HUES6 (cell line): ENCODE measurements at regions not wholly inside any gene's neighbourhood (a gene's known extent, or its start where the extent isn't known, plus 50 kb on each side); places are given as distances from the start of the nearest gene placed in this dataset.

Experiments used
- H3K27ac ChIP-seq: 2 replicates; pipeline ENCODE4 v1.7.0; 2013; ENCODE audit warnings: low read depth, mild to moderate bottlenecking, low read length, inconsistent platforms
- H3K27me3 ChIP-seq: 2 replicates; pipeline ENCODE4 v1.6.1; 2013; ENCODE audit warnings: low read length; ENCODE audit not compliant: control insufficient read depth, insufficient read depth
- H3K36me3 ChIP-seq: 2 replicates; pipeline ENCODE4 v1.6.1; 2013; ENCODE audit warnings: low read length; ENCODE audit not compliant: control insufficient read depth, insufficient read depth
- H3K4me1 ChIP-seq: 2 replicates; pipeline ENCODE4 v1.6.1; 2013; ENCODE audit warnings: low read length; ENCODE audit not compliant: control insufficient read depth, insufficient read depth
- H3K4me3 ChIP-seq: 2 replicates; pipeline ENCODE4 v1.5.1; 2013; ENCODE audit warnings: low read depth, low read length
- H3K9ac ChIP-seq: one replicate; pipeline ENCODE4 v1.6.1; 2013; ENCODE audit warnings: mild to moderate bottlenecking, low read length
- H3K9me3 ChIP-seq: 2 replicates; pipeline ENCODE4 v1.6.1; 2013; ENCODE audit warnings: low read depth, low read length; ENCODE audit not compliant: control insufficient read depth, insufficient read depth

DNA sequence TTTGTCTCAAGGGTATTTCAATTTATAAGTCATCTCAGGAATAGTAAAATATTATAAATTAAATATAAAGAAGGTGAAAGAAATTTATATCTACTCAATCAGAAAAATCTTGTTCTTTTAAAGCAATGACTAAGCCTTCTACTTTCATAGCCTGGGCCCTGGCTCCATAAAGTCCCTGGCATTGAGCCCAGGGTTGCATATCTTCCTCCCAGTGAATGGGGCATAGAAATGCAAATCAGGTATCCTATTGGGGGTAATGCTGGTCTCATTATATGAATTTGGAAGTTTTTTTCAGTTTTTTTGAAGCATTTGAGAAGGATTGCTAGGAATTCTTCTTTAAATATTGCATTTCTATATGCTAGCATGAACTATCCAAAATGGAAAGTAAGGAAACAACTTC lies 73.9 kb upstream of the MC2R start:
- H3K4me3 ChIP-seq: no peak overlapping the region
- no peak overlapping the region for H3K9ac ChIP-seq
- no peak overlapping the region for H3K27ac ChIP-seq
- H3K9me3 ChIP-seq: peaks cover 5% of the 10 kb centered on the region; the same call in 1 of the 2 replicates
- no peaks in the 10 kb centered on the region for H3K27me3 ChIP-seq
- peaks cover 7% of the 10 kb centered on the region; the same call in 1 of the 2 replicates for H3K4me1 ChIP-seq
- no peaks in the 10 kb centered on the region for H3K36me3 ChIP-seq

DNA sequence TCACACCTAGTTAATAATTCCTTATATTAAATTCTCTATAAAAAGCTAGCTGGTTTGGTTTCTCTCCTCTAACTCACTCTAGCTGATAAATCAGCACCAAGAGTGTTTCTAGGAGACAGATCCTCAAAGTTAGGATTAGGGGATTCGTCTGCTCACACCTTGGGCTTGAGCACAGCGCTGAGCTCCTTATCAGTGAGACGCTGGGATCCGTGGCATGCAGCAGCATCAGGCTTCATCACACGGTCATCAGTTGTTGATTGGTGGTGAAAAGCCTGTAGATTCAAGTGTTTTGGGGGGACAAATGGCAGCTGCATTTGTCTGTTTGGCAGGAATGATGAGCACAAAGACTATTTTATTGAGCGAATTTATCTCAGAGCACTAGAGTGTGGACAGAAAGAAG lies 72.6 kb upstream of the MC2R start:
- H3K36me3 ChIP-seq: no peaks in the 10 kb centered on the region
- H3K4me1 ChIP-seq: peaks cover 7% of the 10 kb centered on the region; the same call in 1 of the 2 replicates
- no peaks in the 10 kb centered on the region for H3K27me3 ChIP-seq
- peaks cover 6% of the 10 kb centered on the region; the same call in 1 of the 2 replicates for H3K9me3 ChIP-seq
- no peak overlapping the region for H3K4me3 ChIP-seq
- no peak overlapping the region for H3K27ac ChIP-seq
- no peak overlapping the region for H3K9ac ChIP-seq

DNA sequence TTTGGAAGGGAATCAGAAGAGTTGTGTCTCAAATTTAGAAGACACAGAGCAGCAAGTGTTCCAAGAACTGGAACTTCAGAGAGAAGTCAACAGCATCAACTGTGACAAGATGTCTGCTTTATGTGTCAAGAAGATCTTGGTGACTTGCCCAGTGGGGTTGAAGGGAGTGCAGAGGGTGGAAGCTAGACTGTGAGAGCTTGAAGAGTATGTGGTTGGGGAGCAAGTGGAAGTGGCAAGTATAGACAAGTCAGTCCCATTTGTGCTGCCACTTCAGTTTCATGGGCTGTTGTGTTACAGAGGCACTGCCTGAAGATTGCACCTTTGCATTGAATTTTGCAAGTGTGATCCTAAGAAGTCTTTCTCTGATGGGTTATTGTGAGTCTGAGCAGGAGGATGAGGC lies 68.7 kb upstream of the MC2R start:
- Histone ChIP-seq H3K27ac (no peak overlapping the region), H3K9ac (no peak overlapping the region), H3K4me1 (peaks cover 7% of the 10 kb centered on the region), H3K27me3 (no peaks in the 10 kb centered on the region), H3K4me3 (no peak overlapping the region), H3K9me3 (0 out of 2 replicates have a peak, but pooled peaks cover 2% of the 10 kb centered on the region), H3K36me3 (no peaks in the 10 kb centered on the region)

DNA sequence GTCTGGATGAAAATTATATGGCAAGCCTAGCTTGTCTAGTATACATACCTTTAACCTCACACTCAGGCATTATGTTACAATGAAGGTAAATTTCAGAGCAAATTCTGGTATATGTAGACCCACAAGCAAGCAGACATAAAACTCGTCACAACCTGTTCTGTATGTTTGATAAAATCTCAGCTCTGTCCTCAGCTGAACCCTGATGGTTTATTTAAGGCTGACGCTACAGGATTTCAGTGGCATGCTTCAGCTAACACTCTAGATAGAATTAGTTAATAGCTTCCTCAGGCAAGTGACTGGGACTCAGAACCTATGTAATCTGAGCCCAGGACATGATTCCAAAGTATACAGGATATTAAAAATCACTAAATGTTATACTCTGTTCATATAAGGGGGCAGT lies 68.2 kb upstream of the MC2R start:
- H3K9ac ChIP-seq: no peak overlapping the region
- H3K4me3 ChIP-seq: no peak overlapping the region
- no peak overlapping the region for H3K27ac ChIP-seq
- no peaks in the 10 kb centered on the region for H3K27me3 ChIP-seq
- 0 out of 2 replicates have a peak, but pooled peaks cover 2% of the 10 kb centered on the region for H3K9me3 ChIP-seq
- H3K4me1 ChIP-seq: peaks cover 7% of the 10 kb centered on the region
- H3K36me3 ChIP-seq: no peaks in the 10 kb centered on the region

DNA sequence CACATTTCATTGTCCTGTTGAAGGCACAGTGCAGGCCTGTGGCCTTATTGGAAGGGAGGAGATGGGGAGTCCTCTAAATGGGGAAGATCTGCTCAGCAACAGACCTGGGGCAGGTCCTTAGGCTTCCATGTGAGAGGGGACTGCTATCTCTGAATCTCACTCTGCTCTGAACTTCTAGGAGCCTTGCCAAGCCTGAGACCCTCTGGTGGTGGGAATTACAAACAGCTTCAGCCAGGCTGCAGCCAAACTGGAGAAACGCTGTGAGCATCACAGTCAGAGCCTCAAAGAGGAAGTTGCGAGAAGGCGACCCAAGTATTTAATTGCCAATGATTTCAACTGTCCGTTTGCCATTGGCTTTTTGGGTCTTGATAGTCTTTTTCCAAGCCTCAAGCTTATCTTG lies 66.8 kb upstream of the MC2R start:
- Histone ChIP-seq H3K4me1 (peaks cover 3% of the 10 kb centered on the region; the same call in 1 of the 2 replicates), H3K27me3 (no peaks in the 10 kb centered on the region), H3K9ac (no peak overlapping the region), H3K27ac (no peak overlapping the region), H3K9me3 (0 out of 2 replicates have a peak, but pooled peaks cover 2% of the 10 kb centered on the region), H3K36me3 (no peaks in the 10 kb centered on the region), H3K4me3 (no peak overlapping the region)

DNA sequence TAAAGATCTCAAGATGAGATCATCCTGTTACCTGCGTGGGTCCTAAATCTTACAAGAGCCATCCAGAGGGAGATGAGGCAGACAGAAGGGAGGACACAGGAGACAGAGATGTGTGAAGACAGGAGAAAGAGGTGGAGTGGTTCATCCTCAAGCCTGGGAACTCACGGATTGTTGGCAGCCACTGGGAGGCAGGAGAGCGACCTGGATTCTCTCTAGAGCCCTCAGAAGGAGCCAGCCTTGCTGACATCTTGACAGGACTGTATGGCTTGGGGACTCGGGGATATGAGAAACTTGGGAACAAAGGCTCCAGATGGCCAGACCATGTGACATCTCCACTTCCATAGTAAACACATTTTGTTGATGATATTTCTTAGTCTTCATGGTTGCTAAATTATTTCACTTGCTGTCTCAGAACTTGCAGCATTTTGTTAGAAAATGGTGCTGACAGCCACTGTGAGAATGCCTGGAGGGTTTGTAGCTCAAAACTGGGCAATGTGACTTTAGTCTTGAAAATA lies 57.8 kb upstream of the MC2R start:
- Histone ChIP-seq H3K4me3 (no peak overlapping the region), H3K27me3 (no peaks in the 10 kb centered on the region), H3K36me3 (no peaks in the 10 kb centered on the region), H3K4me1 (no peaks in the 10 kb centered on the region), H3K9ac (no peak overlapping the region), H3K27ac (no peak overlapping the region), H3K9me3 (peaks cover 9% of the 10 kb centered on the region)
